Neural cell (in vitro differentiated cells): ENCODE measurements at regions not wholly inside any gene's neighbourhood (a gene's known extent, or its start where the extent isn't known, plus 50 kb on each side); places are given as distances from the start of the nearest gene placed in this dataset.

Experiments
- H2AFZ ChIP-seq: fragments of 200-600, 300-800 bp; sonication (generic), shearing (Covaris generic); 2 replicates; pipeline ENCODE4 v1.6.0; 2014; ENCODE audit warnings: low read depth, mild to moderate bottlenecking, antibody characterized with exemption, low read length, moderate library complexity
- H3F3A ChIP-seq: fragments of 200-600 bp; shearing (Covaris generic); 2 replicates; pipeline ENCODE4 v1.6.1; 2016; ENCODE audit warnings: mild to moderate bottlenecking, moderate library complexity, mixed read lengths, antibody characterized with exemption, low read length; ENCODE audit not compliant: insufficient read depth, poor library complexity, severe bottlenecking
- H3K27ac ChIP-seq: fragments of 200-600, 300-800 bp; sonication (generic), shearing (Covaris generic); 2 replicates; pipeline ENCODE4 v1.5.1; 2014; ENCODE audit warnings: mild to moderate bottlenecking, low read length, moderate library complexity
- H3K27me3 ChIP-seq: fragments of 300-800, 200-600 bp; sonication (generic), shearing (Covaris generic); 2 replicates; pipeline ENCODE4 v1.6.0; 2014; ENCODE audit warnings: mild to moderate bottlenecking, low read depth, low read length, moderate library complexity; ENCODE audit not compliant: insufficient read depth
- H3K36me3 ChIP-seq: fragments of 300-800, 200-600 bp; sonication (generic), shearing (Covaris generic); 2 replicates; pipeline ENCODE4 v1.5.1; 2014; ENCODE audit warnings: mild to moderate bottlenecking, antibody characterized with exemption, low read length, moderate library complexity; ENCODE audit not compliant: insufficient read depth
- H3K4me2 ChIP-seq: fragments of 300-800, 200-600 bp; sonication (generic), shearing (Covaris generic); 2 replicates; pipeline ENCODE4 v1.6.0; 2014; ENCODE audit warnings: mild to moderate bottlenecking, low read length
- H3K4me3 ChIP-seq: fragments of 300-800, 200-600 bp; sonication (generic), shearing (Covaris generic); 2 replicates; pipeline ENCODE4 v1.5.1; 2014; ENCODE audit warnings: mild to moderate bottlenecking, low read length, moderate library complexity
- H3K79me2 ChIP-seq: fragments of 200-600 bp; shearing (Covaris generic); replicated peaks from 2 replicates; pipeline ENCODE4 v1.6.0; 2014; ENCODE audit warnings: mild to moderate bottlenecking, low read length, moderate library complexity; ENCODE audit not compliant: insufficient read depth
- H3K9ac ChIP-seq: fragments of 300-800, 200-600 bp; sonication (generic), shearing (Covaris generic); 2 replicates; pipeline ENCODE4 v1.6.1; 2016; ENCODE audit warnings: mild to moderate bottlenecking, low read length, mixed read lengths
- H3K9me2 ChIP-seq: fragments of 200-600 bp; shearing (Covaris generic); 2 replicates; pipeline ENCODE4 v1.6.1; 2016; ENCODE audit warnings: mild to moderate bottlenecking, low read length, mixed read lengths; ENCODE audit not compliant: insufficient read depth
- H3K9me3 ChIP-seq: fragments of 200-600, 300-800 bp; sonication (generic), shearing (Covaris generic); 2 replicates; pipeline ENCODE4 v1.6.1; 2016; ENCODE audit warnings: mild to moderate bottlenecking, mixed run types, low read length, moderate library complexity, mixed read lengths
- H4K20me1 ChIP-seq: fragments of 200-600 bp; shearing (Covaris generic); 2 replicates; pipeline ENCODE4 v1.6.1; 2016; ENCODE audit warnings: mild to moderate bottlenecking, mixed run types; ENCODE audit not compliant: insufficient read depth
- EP300 ChIP-seq: fragments of 450-650 bp; conservative IDR thresholded peaks from 2 replicates; pipeline ENCODE4 v1.6.1; 2014; ENCODE audit warnings: antibody characterized with exemption, mild to moderate bottlenecking, moderate library complexity; ENCODE audit not compliant: poor library complexity, severe bottlenecking
- EZH2 ChIP-seq: fragments of 200-600, 300-800 bp; shearing (Covaris generic), sonication (generic); IDR thresholded peaks from 2 replicates; pipeline ENCODE4 v1.6.1; 2014; ENCODE audit warnings: antibody characterized with exemption, low read length, borderline replicate concordance, mild to moderate bottlenecking; ENCODE audit not compliant: insufficient read depth, poor library complexity, severe bottlenecking
- MXI1 ChIP-seq: fragments of 450-650 bp; conservative IDR thresholded peaks from 2 replicates; pipeline ENCODE4 v1.6.1; 2014; ENCODE audit warnings: antibody characterized with exemption, mild to moderate bottlenecking; ENCODE audit not compliant: poor library complexity, severe bottlenecking
- POLR2AphosphoS5 ChIP-seq: IDR thresholded peaks from 2 replicates; pipeline ENCODE4 v1.6.1; 2012
- RAD21 ChIP-seq: fragments of 450-650 bp; conservative IDR thresholded peaks from 2 replicates; pipeline ENCODE4 v1.6.1; 2014; ENCODE audit warnings: antibody characterized with exemption, mild to moderate bottlenecking, moderate library complexity
- REST ChIP-seq: IDR thresholded peaks from 2 replicates; pipeline ENCODE4 v1.6.1; 2012; ENCODE audit warnings: borderline replicate concordance
- SMC3 ChIP-seq: fragments of 450-650 bp; conservative IDR thresholded peaks from 2 replicates; pipeline ENCODE4 v1.6.1; 2014; ENCODE audit warnings: antibody characterized with exemption, mild to moderate bottlenecking, moderate library complexity; ENCODE audit not compliant: poor library complexity
- TAF1 ChIP-seq: IDR thresholded peaks from 2 replicates; pipeline ENCODE4 v1.6.1; 2012; ENCODE audit warnings: low read depth
- TF ChIP-seq, protein P1 (sequence below): fragments of 450-650 bp; IDR thresholded peaks from 2 replicates; pipeline ENCODE4 v1.5.1; 2014; ENCODE audit warnings: antibody characterized with exemption, mild to moderate bottlenecking, moderate library complexity; ENCODE audit not compliant: poor library complexity, severe bottlenecking

DNA sequence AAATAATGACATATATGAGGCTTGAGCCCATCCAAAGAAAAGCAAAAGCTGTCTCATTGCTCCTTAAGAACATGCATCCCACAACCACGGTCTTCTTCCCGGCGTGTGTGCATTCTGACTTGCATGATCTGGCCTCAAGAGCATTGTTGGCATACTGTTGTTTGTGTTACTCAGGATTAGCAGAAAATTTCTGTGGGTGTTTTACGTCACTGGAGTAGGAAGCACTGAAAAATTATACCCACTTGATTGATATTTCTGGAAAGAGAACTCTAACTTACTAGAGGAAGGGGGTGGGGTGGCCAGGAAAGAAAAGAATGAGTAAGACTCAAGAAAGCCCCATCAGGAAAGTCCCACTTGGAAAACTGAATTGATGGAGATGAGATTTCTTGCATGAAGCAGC is 326.2 kb upstream of the PRDM1 start:
- H3K4me3 ChIP-seq: no peak overlapping the region
- no peak overlapping the region for H3K9ac ChIP-seq
- H3K36me3 ChIP-seq: no peaks in the 10 kb centered on the region
- H3K27me3 ChIP-seq: no peaks in the 10 kb centered on the region
- H3K9me3 ChIP-seq: no peaks in the 10 kb centered on the region
- no peaks in the 10 kb centered on the region for H3K79me2 ChIP-seq
- no peak overlapping the region for H3K4me2 ChIP-seq
- TF ChIP-seq SMC3 (no peak), RAD21 (no peak)
- TF ChIP-seq, protein P1, sequence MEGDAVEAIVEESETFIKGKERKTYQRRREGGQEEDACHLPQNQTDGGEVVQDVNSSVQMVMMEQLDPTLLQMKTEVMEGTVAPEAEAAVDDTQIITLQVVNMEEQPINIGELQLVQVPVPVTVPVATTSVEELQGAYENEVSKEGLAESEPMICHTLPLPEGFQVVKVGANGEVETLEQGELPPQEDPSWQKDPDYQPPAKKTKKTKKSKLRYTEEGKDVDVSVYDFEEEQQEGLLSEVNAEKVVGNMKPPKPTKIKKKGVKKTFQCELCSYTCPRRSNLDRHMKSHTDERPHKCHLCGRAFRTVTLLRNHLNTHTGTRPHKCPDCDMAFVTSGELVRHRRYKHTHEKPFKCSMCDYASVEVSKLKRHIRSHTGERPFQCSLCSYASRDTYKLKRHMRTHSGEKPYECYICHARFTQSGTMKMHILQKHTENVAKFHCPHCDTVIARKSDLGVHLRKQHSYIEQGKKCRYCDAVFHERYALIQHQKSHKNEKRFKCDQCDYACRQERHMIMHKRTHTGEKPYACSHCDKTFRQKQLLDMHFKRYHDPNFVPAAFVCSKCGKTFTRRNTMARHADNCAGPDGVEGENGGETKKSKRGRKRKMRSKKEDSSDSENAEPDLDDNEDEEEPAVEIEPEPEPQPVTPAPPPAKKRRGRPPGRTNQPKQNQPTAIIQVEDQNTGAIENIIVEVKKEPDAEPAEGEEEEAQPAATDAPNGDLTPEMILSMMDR: no peak
- H4K20me1 ChIP-seq: no peaks in the 10 kb centered on the region
- H3K9me2 ChIP-seq: no peaks in the 10 kb centered on the region
- H3K27ac ChIP-seq: no peak overlapping the region
- no peak overlapping the region for H2AFZ ChIP-seq
- no peaks in the 10 kb centered on the region for H3F3A ChIP-seq

- Histone ChIP-seq H3K36me3 (no peaks in the 10 kb centered on the region), H4K20me1 (no peaks in the 10 kb centered on the region), H3K4me2 (no peak overlapping the region), H3K4me3 (no peak overlapping the region), H2AFZ (no peak overlapping the region), H3K27me3 (no peaks in the 10 kb centered on the region), H3K27ac (no peak overlapping the region), H3K79me2 (no peaks in the 10 kb centered on the region), H3K9me2 (no peaks in the 10 kb centered on the region), H3K9ac (no peak overlapping the region), H3F3A (no peaks in the 10 kb centered on the region), H3K9me3 (no peaks in the 10 kb centered on the region)
- TF ChIP-seq, protein P1: no peak
- TF ChIP-seq TAF1 (no peak), REST (no peak), EZH2 (no peak), RAD21 (no peak), SMC3 (no peak), MXI1 (no peak), POLR2AphosphoS5 (no peak), EP300 (no peak)
Measured at GRCh38 chr6:105759015-105759414, 327.1 kb upstream of the PRDM1 start.
